H1 (cell line): ENCODE measurements at regions not wholly inside any gene's neighbourhood (a gene's known extent, or its start where the extent isn't known, plus 50 kb on each side); places are given as distances from the start of the nearest gene placed in this dataset.

Source experiments
- CTCF ChIA-PET: fragments of 300-600 bp; sonication (Branson Sonifier 250); formaldehyde crosslinking; loops from one replicate; lab custom pipeline; 2021; ENCODE audit not compliant: partially characterized antibody; lab: Charles Lee
- POLR2A ChIA-PET: fragments of 300-600 bp; sonication (Branson Sonifier 250); formaldehyde crosslinking; loops from one replicate; lab custom pipeline; 2021; ENCODE audit warnings: inconsistent platforms; ENCODE audit not compliant: partially characterized antibody; lab: Charles Lee
- DNase-seq, 2 experiments: peaks; one replicate each; pipeline versions ENCODE4 v3.0.0 to v3.0.0-alpha.2; 2010 to 2022; ENCODE audit warnings: low spot score in 2 of 2, low read depth in 1 of 2, mixed read lengths in 1 of 2
- FAIRE-seq: peaks from 2 replicates; lab custom pipeline; 2011; peaks lifted over from hg19 to GRCh38; lab: Jason Lieb, UNC
- H2AFZ ChIP-seq: 2 replicates; pipeline ENCODE4 v1.8.1; 2012; ENCODE audit warnings: low read length, inconsistent platforms
- H2AK5ac ChIP-seq: 2 replicates; pipeline ENCODE4 v1.6.1; 2013; ENCODE audit warnings: low read depth, low read length
- H2BK120ac ChIP-seq: replicated peaks from 2 replicates; pipeline ENCODE3; 2013; ENCODE audit warnings: low read depth, low read length, inconsistent platforms
- H2BK12ac ChIP-seq: 2 replicates; pipeline ENCODE4 v1.6.1; 2013; ENCODE audit warnings: low read depth, low read length
- H2BK15ac ChIP-seq: 2 replicates; pipeline ENCODE4 v1.6.1; 2013; ENCODE audit warnings: low read length
- H2BK20ac ChIP-seq: 2 replicates; pipeline ENCODE4 v1.6.1; 2013; ENCODE audit warnings: low read length
- H2BK5ac ChIP-seq: 2 replicates; pipeline ENCODE4 v1.6.1; 2013; ENCODE audit warnings: low read depth, low read length
- H3K14ac ChIP-seq: 2 replicates; pipeline ENCODE4 v1.6.1; 2013; ENCODE audit warnings: inconsistent platforms; ENCODE audit not compliant: insufficient read length
- H3K18ac ChIP-seq: 2 replicates; pipeline ENCODE4 v1.6.1; 2013; ENCODE audit warnings: low read length; ENCODE audit errors: extremely low read depth
- H3K23ac ChIP-seq: 2 replicates; pipeline ENCODE4 v1.6.1; 2013; ENCODE audit warnings: inconsistent platforms; ENCODE audit not compliant: insufficient read length
- H3K23me2 ChIP-seq: 2 replicates; pipeline ENCODE4 v1.6.1; 2013; ENCODE audit warnings: low read depth, low read length
- H3K27ac ChIP-seq: 2 replicates; pipeline ENCODE4 v1.6.1; 2011; ENCODE audit warnings: low read depth, low read length, inconsistent platforms
- H3K27me3 ChIP-seq, 4 experiments: replicated peaks in 1 of 4; 1 replicate in 1 of 4; 2 replicates in 3 of 4; pipeline versions ENCODE4 v1.6.1 to v1.8.1; 2011 to 2013; ENCODE audit warnings: low read length in 3 of 4, mild to moderate bottlenecking in 3 of 4, inconsistent platforms in 2 of 4, mixed read lengths in 2 of 4, moderate library complexity in 1 of 4; ENCODE audit not compliant: control insufficient read depth in 3 of 4, insufficient read depth in 3 of 4; ENCODE audit errors: extremely low read depth in 1 of 4
- H3K36me3 ChIP-seq, 4 experiments: 2 replicates each; pipeline versions ENCODE4 v1.6.1 to v1.8.1; 2011 to 2013; ENCODE audit warnings: mild to moderate bottlenecking in 4 of 4, low read length in 3 of 4, moderate library complexity in 2 of 4, control low read depth in 1 of 4, inconsistent platforms in 1 of 4; ENCODE audit not compliant: insufficient read depth in 4 of 4, control insufficient read depth in 2 of 4
- H3K4ac ChIP-seq: replicated peaks from 2 replicates; pipeline ENCODE3; 2013; ENCODE audit warnings: low read length, low read depth, mixed read lengths, inconsistent platforms; ENCODE audit not compliant: insufficient read length
- H3K4me1 ChIP-seq, 4 experiments: replicated peaks in 1 of 4; 1 replicate in 1 of 4; 2 replicates in 3 of 4; pipeline versions ENCODE4 v1.6.1 to v1.8.1; 2011 to 2013; ENCODE audit warnings: low read length in 3 of 4, inconsistent platforms in 2 of 4, mixed read lengths in 1 of 4; ENCODE audit not compliant: insufficient read depth in 4 of 4, control insufficient read depth in 3 of 4
- H3K4me2 ChIP-seq, 2 experiments: 2 replicates each; pipeline versions ENCODE4 v1.6.1 to v1.8.1; 2011 to 2013; ENCODE audit warnings: low read depth in 2 of 2, low read length in 2 of 2, control low read depth in 1 of 2, inconsistent platforms in 1 of 2, mild to moderate bottlenecking in 1 of 2; ENCODE audit not compliant: insufficient read depth in 1 of 2
- H3K4me3 ChIP-seq, 4 experiments: fragments of 200-600, 300-600 bp in 1 of 4; sonication (generic), shearing (Covaris generic), sonication (Bioruptor Twin) in 1 of 4; 2 replicates each; pipeline versions ENCODE4 v1.5.1 to v1.8.1; 2011 to 2016; ENCODE audit warnings: low read length in 4 of 4, low read depth in 3 of 4, control low read depth in 2 of 4, inconsistent platforms in 2 of 4, mild to moderate bottlenecking in 2 of 4, mixed read lengths in 1 of 4, moderate library complexity in 1 of 4; ENCODE audit not compliant: insufficient read depth in 2 of 4; ENCODE audit errors: extremely low read depth in 1 of 4
- H3K56ac ChIP-seq: replicated peaks from 2 replicates; pipeline ENCODE3; 2013; ENCODE audit warnings: low read depth, mild to moderate bottlenecking, mixed read lengths, low read length, inconsistent platforms; ENCODE audit not compliant: insufficient read length
- H3K79me1 ChIP-seq: 2 replicates; pipeline ENCODE4 v1.6.1; 2013; ENCODE audit warnings: low read depth, low read length, control low read depth
- H3K79me2 ChIP-seq, 2 experiments: 2 replicates each; pipeline versions ENCODE4 v1.6.1 to v1.8.1; 2012 to 2013; ENCODE audit warnings: low read length in 2 of 2, mild to moderate bottlenecking in 2 of 2, inconsistent platforms in 1 of 2; ENCODE audit not compliant: insufficient read depth in 2 of 2, control insufficient read depth in 1 of 2
- H3K9ac ChIP-seq, 4 experiments: replicated peaks in 1 of 4; 1 replicate in 1 of 4; 2 replicates in 3 of 4; pipeline versions ENCODE4 v1.6.1 to v1.8.1; 2011 to 2013; ENCODE audit warnings: low read depth in 3 of 4, low read length in 3 of 4, control low read depth in 2 of 4, mild to moderate bottlenecking in 2 of 4, moderate library complexity in 2 of 4, inconsistent platforms in 1 of 4; ENCODE audit errors: extremely low read depth in 1 of 4
- H3K9me3 ChIP-seq, 2 experiments: 2 replicates each; pipeline versions ENCODE4 v1.6.1 to v1.8.1; 2012 to 2013; ENCODE audit warnings: mild to moderate bottlenecking in 2 of 2, moderate library complexity in 2 of 2, control low read depth in 1 of 2, inconsistent platforms in 1 of 2, low read depth in 1 of 2, low read length in 1 of 2, mixed read lengths in 1 of 2; ENCODE audit not compliant: insufficient read depth in 2 of 2
- H4K20me1 ChIP-seq, 2 experiments: replicated peaks in 1 of 2; 2 replicates each; pipeline versions ENCODE3 to v1.8.1; 2011 to 2013; ENCODE audit warnings: inconsistent platforms in 2 of 2, low read length in 2 of 2, mild to moderate bottlenecking in 1 of 2; ENCODE audit not compliant: insufficient read depth in 2 of 2, control insufficient read depth in 1 of 2
- H4K5ac ChIP-seq: 2 replicates; pipeline ENCODE4 v1.6.1; 2013; ENCODE audit warnings: low read length, low read depth, mixed read lengths, inconsistent platforms; ENCODE audit not compliant: insufficient read length
- H4K8ac ChIP-seq: 2 replicates; pipeline ENCODE4 v1.8.0; 2013; ENCODE audit warnings: mild to moderate bottlenecking, moderate library complexity, low read length, inconsistent platforms; ENCODE audit not compliant: insufficient read depth; ENCODE audit errors: extremely low read depth
- H4K91ac ChIP-seq: replicated peaks from 2 replicates; pipeline ENCODE3; 2013; ENCODE audit warnings: low read length, mixed read lengths, inconsistent platforms; ENCODE audit not compliant: insufficient read length
- BCL11A ChIP-seq, 2 experiments: IDR thresholded peaks; one replicate each; pipeline ENCODE4 v1.6.1; 2011; ENCODE audit warnings: low read depth in 2 of 2, low read length in 2 of 2, mild to moderate bottlenecking in 2 of 2
- CHD1 ChIP-seq: IDR thresholded peaks from 2 replicates; pipeline ENCODE4 v1.6.1; 2012; ENCODE audit warnings: low read depth, low read length, improper control_type of control experiment
- POLR2A ChIP-seq, 2 experiments: IDR thresholded peaks; 1 replicate in 1 of 2; 2 replicates in 1 of 2; pipeline ENCODE4 v1.6.1; 2011; ENCODE audit warnings: low read depth in 2 of 2, low read length in 2 of 2, mild to moderate bottlenecking in 2 of 2; ENCODE audit errors: control extremely low read depth in 1 of 2
- SP2 ChIP-seq: IDR thresholded peaks from 2 replicates; pipeline ENCODE4 v1.6.1; 2012; ENCODE audit warnings: mild to moderate bottlenecking, low read length, inconsistent platforms
- TAF7 ChIP-seq: optimal IDR thresholded peaks from 2 replicates; pipeline ENCODE3; 2011; ENCODE audit warnings: low read depth, mild to moderate bottlenecking, inconsistent platforms, low read length, moderate library complexity, borderline replicate concordance
- TCF12 ChIP-seq: IDR thresholded peaks from 2 replicates; pipeline ENCODE4 v1.6.1; 2011; ENCODE audit warnings: low read depth, mild to moderate bottlenecking, low read length
- WGBS, 2 experiments: shearing (Covaris generic) in 1 of 2; methylation state at CpG; one replicate each; pipeline versions ENCODE4 v1.1.6 to v1.1.7; 2013 to 2015; ENCODE audit warnings: low lambda C conversion rate in 2 of 2, mixed read lengths in 2 of 2, inconsistent platforms in 1 of 2, low coverage in 1 of 2, missing lambda C conversion rate in 1 of 2; ENCODE audit not compliant: insufficient replicate concordance in 2 of 2, insufficient coverage in 1 of 2, insufficient read length in 1 of 2; ENCODE audit errors: extremely low coverage in 1 of 2, missing lambda C conversion rate in 1 of 2; 5-methylcytosine and 5-hydroxymethylcytosine counted together
- TF ChIP-seq, protein P1 (sequence below): IDR thresholded peaks from 2 replicates; pipeline ENCODE4 v1.6.1; 2012; ENCODE audit warnings: inconsistent platforms

DNA sequence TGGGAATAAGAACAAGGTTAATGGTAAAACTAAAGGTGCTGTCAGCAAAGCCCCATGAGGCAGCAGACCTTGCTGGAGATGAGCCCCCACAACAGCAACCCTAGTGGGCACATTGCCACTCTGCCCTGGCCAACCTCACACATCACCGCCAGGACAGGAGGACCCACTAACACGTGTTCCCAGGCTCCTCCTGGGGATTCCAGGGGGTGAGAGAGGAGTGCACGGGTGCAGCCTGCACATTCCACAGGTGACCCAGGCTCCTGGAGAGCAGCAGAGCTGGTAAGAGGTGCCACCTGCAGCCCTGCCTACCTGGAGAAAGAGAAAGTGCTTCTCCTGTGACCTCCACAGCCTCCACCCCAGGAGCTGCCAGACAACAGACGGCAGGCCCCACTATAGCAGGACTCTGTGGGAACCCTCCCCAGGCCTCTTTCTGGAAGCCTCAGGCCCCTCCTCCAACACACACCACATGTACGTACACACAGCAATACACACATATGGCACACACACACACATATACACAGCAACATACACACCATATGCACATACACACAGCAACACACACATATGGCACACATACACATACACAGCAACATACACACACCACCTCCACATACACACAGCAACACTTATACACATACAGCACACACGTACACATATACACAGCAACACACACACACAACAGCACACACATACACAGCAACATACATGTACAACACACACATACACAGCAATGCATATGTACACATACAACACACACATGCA is 187.1 kb downstream of the GLI2 start:
- no peak overlapping the region for H3K56ac ChIP-seq
- no peak overlapping the region; the same call in 1 of the 2 replicates for H2BK5ac ChIP-seq
- no peak overlapping the region for H2AFZ ChIP-seq
- H3K9ac ChIP-seq: no peak overlapping the region
- no peak overlapping the region for H3K18ac ChIP-seq
- H3K9me3 ChIP-seq: no peaks in the 10 kb centered on the region
- CTCF ChIA-PET: interaction anchor here (1.0 to 2.3 kb wide), 2 partner anchors 18 to 31 kb away, joined by 3 to 16 read pairs; no protein-coding TSS in a partner anchor
- H3K27ac ChIP-seq: no peak overlapping the region
- H2AK5ac ChIP-seq: no peak overlapping the region; the same call in 1 of the 2 replicates
- TF ChIP-seq, protein P1, sequence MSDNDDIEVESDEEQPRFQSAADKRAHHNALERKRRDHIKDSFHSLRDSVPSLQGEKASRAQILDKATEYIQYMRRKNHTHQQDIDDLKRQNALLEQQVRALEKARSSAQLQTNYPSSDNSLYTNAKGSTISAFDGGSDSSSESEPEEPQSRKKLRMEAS: no peak
- TF ChIP-seq TAF7: no peak
- no peak for TF ChIP-seq POLR2A (IDR thresholded peaks at IDR 0.05; ENCODE audit: control extremely low read depth in 1 of 2, low read depth in 2 of 2, low read length in 2 of 2)
- TF ChIP-seq BCL11A (IDR thresholded peaks at IDR 0.05; ENCODE audit: low read depth in 2 of 2, low read length in 2 of 2): no peak
- no peak for TF ChIP-seq CHD1
- no peak for TF ChIP-seq TCF12
- no peak for TF ChIP-seq SP2
- no peak overlapping the region for H3K4me3 ChIP-seq
- peaks cover 0 to 3% (median 0%) of the 10 kb centered on the region in 4 experiments; a peak in 2 of 7 replicates for H3K4me1 ChIP-seq
- H4K5ac ChIP-seq: no peak overlapping the region
- WGBS, 2 experiments: 91% methylated on average over 6 of the region's 6 CpGs; no CpG with 5 or more reads in 1 of the 2 experiments
- H2BK15ac ChIP-seq: 0 out of 2 replicates have a peak overlapping the region, but pooled peaks have one; percentile 55
- FAIRE-seq (no peak), DNase-seq (no peak)
- no peak overlapping the region for H2BK12ac ChIP-seq
- H3K4ac ChIP-seq: no peak overlapping the region
- POLR2A ChIA-PET: interaction anchor here (2.2 kb wide), 1 partner anchor 153 kb away, joined by 6 read pairs; no protein-coding TSS in a partner anchor
- H3K23ac ChIP-seq: no peak overlapping the region
- no peak overlapping the region for H3K4me2 ChIP-seq
- peaks cover 16 to 33% of the 10 kb centered on the region in 2 experiments for H4K20me1 ChIP-seq
- no peak overlapping the region for H2BK120ac ChIP-seq
- peaks cover 4 to 9% of the 10 kb centered on the region in 2 experiments; a peak in 3 of 4 replicates for H3K79me2 ChIP-seq
- H3K27me3 ChIP-seq: no peaks in the 10 kb centered on the region
- no peak overlapping the region for H3K14ac ChIP-seq
- no peak overlapping the region for H4K8ac ChIP-seq
- H4K91ac ChIP-seq: no peak overlapping the region
- peaks cover 9% of the 10 kb centered on the region for H3K23me2 ChIP-seq
- H3K79me1 ChIP-seq: peaks cover 21% of the 10 kb centered on the region
- peaks cover 0 to 9% (median 4%) of the 10 kb centered on the region in 4 experiments; a peak in 3 of 8 replicates for H3K36me3 ChIP-seq
- H2BK20ac ChIP-seq: no peak overlapping the region
